CD4-positive, CD25-positive, alpha-beta regulatory T cell (primary cell): ENCODE measurements at regions not wholly inside any gene's neighbourhood (a gene's known extent, or its start where the extent isn't known, plus 50 kb on each side); places are given as distances from the start of the nearest gene placed in this dataset.

Source experiments
- ATAC-seq, 2 donors: fragments of 150-1000 bp; cut with Tn5 transposase; one replicate each; pipeline ENCODE4 v1.10.0; 2021; ENCODE audit warnings: low read depth in 2 of 2, moderate number of reproducible peaks in 2 of 2, moderate library complexity in 1 of 2
- DNase-seq, 3 donors: peaks; one replicate each; pipeline versions ENCODE4 v3.0.0 to v3.0.0-alpha.2; 2012 to 2022; ENCODE audit warnings: mixed read lengths in 1 of 3
- H3K27ac ChIP-seq: one replicate; pipeline ENCODE4 v1.7.0; 2013; ENCODE audit warnings: mild to moderate bottlenecking, low read length; ENCODE audit not compliant: insufficient read depth, poor library complexity, severe bottlenecking
- H3K27me3 ChIP-seq: one replicate; pipeline ENCODE4 v1.7.0; 2013; ENCODE audit warnings: low read length; ENCODE audit not compliant: control insufficient read depth, insufficient read depth
- H3K36me3 ChIP-seq: one replicate; pipeline ENCODE4 v1.7.0; 2013; ENCODE audit warnings: mild to moderate bottlenecking, low read length, moderate library complexity; ENCODE audit not compliant: control insufficient read depth, insufficient read depth
- H3K4me1 ChIP-seq: 2 replicates; pipeline ENCODE4 v1.7.0; 2013; ENCODE audit warnings: mild to moderate bottlenecking, low read length; ENCODE audit not compliant: insufficient read depth, control insufficient read depth, poor library complexity, severe bottlenecking
- H3K4me3 ChIP-seq: one replicate; pipeline ENCODE4 v1.7.0; 2013; ENCODE audit warnings: low read depth, mild to moderate bottlenecking, low read length, moderate library complexity
- H3K9me3 ChIP-seq, 2 experiments: 1 replicate in 1 of 2; 2 replicates in 1 of 2; pipeline ENCODE4 v1.7.0; 2013; ENCODE audit warnings: low read length in 2 of 2, mild to moderate bottlenecking in 1 of 2, moderate library complexity in 1 of 2; ENCODE audit not compliant: control insufficient read depth in 2 of 2
- H3K27ac Mint-ChIP-seq, 3 donors: one replicate each; pipeline ENCODE4 v1.8.0; 2020 to 2022; ENCODE audit warnings: mild to moderate bottlenecking in 3 of 3, mixed read lengths in 3 of 3, moderate library complexity in 2 of 3
- H3K27me3 Mint-ChIP-seq: one replicate; pipeline ENCODE4 v1.8.0; 2022; ENCODE audit warnings: mild to moderate bottlenecking, mixed read lengths
- H3K36me3 Mint-ChIP-seq: one replicate; pipeline ENCODE4 v1.8.0; 2020; ENCODE audit warnings: mixed read lengths
- H3K4me1 Mint-ChIP-seq, 4 donors: one replicate each; pipeline ENCODE4 v1.8.0; 2020 to 2022; ENCODE audit warnings: mixed read lengths in 4 of 4, mild to moderate bottlenecking in 1 of 4
- H3K4me3 Mint-ChIP-seq, 4 donors: one replicate each; pipeline ENCODE4 v1.8.0; 2020 to 2022; ENCODE audit warnings: mild to moderate bottlenecking in 4 of 4, mixed read lengths in 4 of 4, moderate library complexity in 3 of 4
- H3K9me3 Mint-ChIP-seq, 7 donors: one replicate each; pipeline ENCODE4 v1.8.0; 2020 to 2022; ENCODE audit warnings: mixed read lengths in 7 of 7, mild to moderate bottlenecking in 3 of 7, moderate library complexity in 2 of 7

DNA sequence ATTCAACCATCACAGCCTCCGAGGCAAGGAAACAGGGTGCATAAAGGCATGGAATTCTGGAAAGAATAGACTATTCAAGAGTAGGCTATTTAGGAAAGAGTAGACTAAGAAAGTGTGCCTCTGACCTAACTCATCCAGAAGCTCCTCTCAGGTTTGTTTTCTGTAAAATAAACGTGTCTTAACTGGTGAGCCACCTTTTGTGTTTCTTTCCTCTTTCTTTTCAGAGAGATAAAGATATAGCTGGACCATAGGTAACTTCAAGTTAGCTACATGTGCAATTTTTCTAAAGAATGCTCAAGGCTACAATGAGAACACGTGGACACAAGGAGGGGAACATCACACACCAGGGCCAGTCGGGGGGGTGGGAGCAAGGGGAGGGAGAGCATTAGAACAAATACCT is 577.0 kb downstream of the TYW1 start:
- Mint-ChIP-seq H3K27me3 (no peaks in the 10 kb centered on the region), H3K27ac (no peak overlapping the region), H3K9me3 (peaks cover 0 to 11% (median 7%) of the 10 kb centered on the region in 7 donors), H3K4me1 (no peaks in the 10 kb centered on the region), H3K4me3 (no peak overlapping the region), H3K36me3 (no peaks in the 10 kb centered on the region)
- Histone ChIP-seq H3K36me3 (no peaks in the 10 kb centered on the region), H3K27ac (no peak overlapping the region), H3K4me3 (no peak overlapping the region), H3K4me1 (no peaks in the 10 kb centered on the region), H3K9me3 (no peaks in the 10 kb centered on the region), H3K27me3 (no peaks in the 10 kb centered on the region)
- ATAC-seq: no peak
- no peak for DNase-seq

- Histone ChIP-seq H3K4me3 (no peak overlapping the region), H3K36me3 (no peaks in the 10 kb centered on the region), H3K27ac (no peak overlapping the region), H3K27me3 (no peaks in the 10 kb centered on the region), H3K9me3 (peaks cover 0 to 20% of the 10 kb centered on the region in 2 experiments), H3K4me1 (no peaks in the 10 kb centered on the region)
- DNase-seq (no peak), ATAC-seq (no peak)
- no peaks in the 10 kb centered on the region for H3K4me1 Mint-ChIP-seq
- H3K36me3 Mint-ChIP-seq: no peaks in the 10 kb centered on the region
- H3K27me3 Mint-ChIP-seq: no peaks in the 10 kb centered on the region
- H3K9me3 Mint-ChIP-seq: peaks cover 0 to 21% (median 4%) of the 10 kb centered on the region in 7 donors
- H3K4me3 Mint-ChIP-seq: no peak overlapping the region
- H3K27ac Mint-ChIP-seq: no peak overlapping the region
Measured at GRCh38 chr7:67588631-67589030, 592.0 kb downstream of the TYW1 start.

- no peak for ATAC-seq
- no peaks in the 10 kb centered on the region for H3K27me3 Mint-ChIP-seq
- H3K27ac Mint-ChIP-seq: no peak overlapping the region
- Histone ChIP-seq H3K27me3 (no peaks in the 10 kb centered on the region), H3K27ac (no peak overlapping the region), H3K36me3 (no peaks in the 10 kb centered on the region), H3K4me1 (no peaks in the 10 kb centered on the region), H3K9me3 (peaks cover 0 to 16% of the 10 kb centered on the region in 2 experiments), H3K4me3 (no peak overlapping the region)
- H3K4me3 Mint-ChIP-seq: no peak overlapping the region
- H3K36me3 Mint-ChIP-seq: no peaks in the 10 kb centered on the region
- peaks cover 0 to 19% (median 4%) of the 10 kb centered on the region in 7 donors for H3K9me3 Mint-ChIP-seq
- no peak for DNase-seq
- no peaks in the 10 kb centered on the region for H3K4me1 Mint-ChIP-seq
Measured at GRCh38 chr7:67589183-67589582, 592.5 kb downstream of the TYW1 start.

- no peak for ATAC-seq
Measured at GRCh38 chr7:67590649-67591048, 594.0 kb downstream of the TYW1 start.

DNA sequence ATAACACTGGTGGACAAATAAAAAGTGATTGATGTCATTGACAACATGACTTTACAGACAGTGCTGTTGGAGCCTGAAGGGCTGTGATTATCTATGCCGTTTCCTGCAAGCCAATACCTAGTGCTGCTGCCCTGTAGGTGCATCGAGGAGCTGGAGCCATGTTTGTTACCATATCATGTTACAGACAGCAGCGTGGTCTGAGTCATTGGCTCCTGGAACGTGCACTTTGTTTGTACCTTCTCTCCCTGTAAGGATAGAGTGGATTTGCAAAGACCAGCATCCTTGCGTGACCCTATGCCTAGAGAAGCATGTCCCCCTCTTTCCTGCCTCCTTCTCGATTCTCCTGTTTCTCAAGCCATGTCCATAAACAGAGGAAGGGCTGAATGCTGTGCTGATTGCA is 597.2 kb downstream of the TYW1 start:
- Histone ChIP-seq H3K27ac (no peak overlapping the region), H3K4me3 (no peak overlapping the region), H3K4me1 (no peaks in the 10 kb centered on the region), H3K36me3 (no peaks in the 10 kb centered on the region), H3K9me3 (peaks cover 0 to 6% of the 10 kb centered on the region in 2 experiments), H3K27me3 (no peaks in the 10 kb centered on the region)
- peaks cover 0 to 17% (median 4%) of the 10 kb centered on the region in 7 donors for H3K9me3 Mint-ChIP-seq
- H3K36me3 Mint-ChIP-seq: no peaks in the 10 kb centered on the region
- H3K4me3 Mint-ChIP-seq: no peak overlapping the region
- DNase-seq (no peak), ATAC-seq (no peak)
- no peak overlapping the region for H3K27ac Mint-ChIP-seq
- H3K4me1 Mint-ChIP-seq: no peaks in the 10 kb centered on the region
- H3K27me3 Mint-ChIP-seq: no peaks in the 10 kb centered on the region

More at GRCh38 chr7:67590649-67591048, 594.0 kb downstream of the TYW1 start:
- H3K4me3 ChIP-seq: no peak overlapping the region
- Mint-ChIP-seq H3K27me3 (no peaks in the 10 kb centered on the region), H3K27ac (no peak overlapping the region), H3K4me1 (no peaks in the 10 kb centered on the region), H3K4me3 (no peak overlapping the region), H3K36me3 (no peaks in the 10 kb centered on the region), H3K9me3 (peaks cover 0 to 17% (median 4%) of the 10 kb centered on the region in 7 donors)
- no peaks in the 10 kb centered on the region for H3K4me1 ChIP-seq
- DNase-seq: no peak
- H3K36me3 ChIP-seq: no peaks in the 10 kb centered on the region
- H3K27ac ChIP-seq: no peak overlapping the region
- H3K27me3 ChIP-seq: no peaks in the 10 kb centered on the region
- peaks cover 0 to 16% of the 10 kb centered on the region in 2 experiments for H3K9me3 ChIP-seq

DNA sequence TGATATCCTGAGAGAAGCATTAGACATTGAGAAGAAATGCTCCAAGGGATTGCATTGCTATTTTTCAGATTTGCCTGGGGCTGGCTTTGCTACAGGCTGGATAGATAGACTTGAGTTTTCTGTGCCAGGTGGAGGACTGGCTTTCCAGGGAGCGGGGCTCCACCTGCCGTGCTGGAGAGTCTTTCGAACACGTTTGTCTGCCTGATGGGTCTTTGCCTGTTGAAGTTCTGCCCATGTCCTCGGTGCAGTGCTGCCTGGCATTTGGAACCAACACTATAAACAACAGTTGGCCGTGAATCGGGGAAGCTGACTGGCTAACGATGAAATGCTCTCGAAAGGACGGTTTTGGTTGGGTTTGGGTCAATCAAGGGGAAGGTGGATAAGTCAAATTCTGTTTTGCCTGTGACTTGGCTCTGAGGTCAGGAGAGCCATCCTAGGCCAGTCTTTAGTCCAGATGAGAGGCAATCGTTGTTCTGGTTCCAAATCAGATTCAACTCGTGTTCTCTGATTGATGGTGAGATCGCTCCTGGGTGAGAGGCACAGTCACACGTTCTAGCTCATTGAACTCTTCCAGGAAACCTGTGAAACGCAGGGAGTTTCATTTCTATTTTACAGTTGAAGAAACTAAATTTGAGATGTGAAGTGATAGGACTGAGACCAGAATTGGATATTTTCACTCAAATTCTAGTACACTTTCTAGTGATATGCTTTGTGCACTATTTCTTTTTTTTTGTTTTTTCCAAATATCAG is 599.0 kb downstream of the TYW1 start:
- H3K9me3 Mint-ChIP-seq: peaks cover 0 to 11% (median 2%) of the 10 kb centered on the region in 7 donors
- DNase-seq (no peak), ATAC-seq (no peak)

DNA sequence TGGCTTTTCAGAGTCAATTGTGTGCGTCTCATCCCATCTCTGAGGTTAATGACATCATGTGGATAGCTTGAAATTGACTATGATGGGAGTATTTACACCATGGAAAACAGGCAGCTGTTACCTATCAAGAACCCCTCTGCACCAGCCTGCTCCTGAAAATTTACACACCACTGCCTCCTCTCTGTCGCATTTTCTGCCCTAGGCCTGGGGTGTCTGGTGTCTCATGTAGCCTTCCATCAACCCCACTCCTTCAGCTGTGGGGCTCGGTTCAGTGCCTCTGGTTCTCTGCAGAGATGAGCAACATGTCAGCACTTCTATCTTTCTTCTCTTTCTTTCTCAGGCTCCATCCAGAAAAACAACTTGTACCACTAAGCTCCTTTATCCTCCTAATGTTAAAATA is 600.5 kb downstream of the TYW1 start:
- no peak for DNase-seq
- no peaks in the 10 kb centered on the region for H3K36me3 ChIP-seq
- H3K4me1 Mint-ChIP-seq: no peaks in the 10 kb centered on the region
- no peak overlapping the region for H3K4me3 Mint-ChIP-seq
- no peaks in the 10 kb centered on the region for H3K4me1 ChIP-seq
- H3K27me3 ChIP-seq: no peaks in the 10 kb centered on the region
- H3K36me3 Mint-ChIP-seq: no peaks in the 10 kb centered on the region
- no peak overlapping the region for H3K4me3 ChIP-seq
- no peaks in the 10 kb centered on the region for H3K27me3 Mint-ChIP-seq
- peaks cover under 1 to 10% (median 5%) of the 10 kb centered on the region in 7 donors for H3K9me3 Mint-ChIP-seq
- no peak for ATAC-seq
- H3K9me3 ChIP-seq: no peaks in the 10 kb centered on the region
- H3K27ac ChIP-seq: no peak overlapping the region
- no peak overlapping the region for H3K27ac Mint-ChIP-seq

More for the DNA sequence above, 599.0 kb downstream of the TYW1 start:
- no peaks in the 10 kb centered on the region for H3K4me1 Mint-ChIP-seq
- no peaks in the 10 kb centered on the region for H3K36me3 ChIP-seq
- no peak overlapping the region for H3K4me3 Mint-ChIP-seq
- H3K27ac ChIP-seq: no peak overlapping the region
- no peak overlapping the region for H3K4me3 ChIP-seq
- H3K27me3 Mint-ChIP-seq: no peaks in the 10 kb centered on the region
- no peaks in the 10 kb centered on the region for H3K36me3 Mint-ChIP-seq
- no peak overlapping the region for H3K27ac Mint-ChIP-seq
- no peaks in the 10 kb centered on the region for H3K9me3 ChIP-seq
- no peaks in the 10 kb centered on the region for H3K4me1 ChIP-seq
- no peaks in the 10 kb centered on the region for H3K27me3 ChIP-seq

DNA sequence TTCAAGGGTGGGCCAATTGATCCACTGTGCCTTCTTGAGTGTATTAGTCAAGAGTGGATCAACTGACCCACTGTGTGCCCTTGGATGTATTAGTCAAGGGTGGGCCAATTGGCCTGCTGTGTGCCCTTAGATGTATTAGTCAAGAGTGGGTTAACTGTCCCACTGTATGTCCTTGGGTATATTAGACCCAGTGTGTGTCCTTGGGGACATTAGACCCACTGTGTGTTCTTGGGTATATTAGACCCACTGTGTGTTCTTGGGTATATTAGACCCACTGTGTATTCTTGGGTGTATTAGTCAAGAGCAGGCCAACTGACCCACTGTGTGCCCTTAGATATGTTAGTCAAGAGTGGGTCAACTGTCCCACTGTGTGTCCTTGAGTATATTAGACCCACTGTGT is 601.8 kb downstream of the TYW1 start:
- Histone ChIP-seq H3K4me3 (no peak overlapping the region), H3K36me3 (no peaks in the 10 kb centered on the region), H3K4me1 (no peaks in the 10 kb centered on the region), H3K27ac (no peak overlapping the region), H3K9me3 (no peaks in the 10 kb centered on the region), H3K27me3 (no peaks in the 10 kb centered on the region)
- no peak overlapping the region for H3K4me3 Mint-ChIP-seq
- no peaks in the 10 kb centered on the region for H3K36me3 Mint-ChIP-seq
- H3K9me3 Mint-ChIP-seq: peaks cover 4 to 12% (median 7%) of the 10 kb centered on the region in 7 donors
- ATAC-seq: no peak
- H3K4me1 Mint-ChIP-seq: no peaks in the 10 kb centered on the region
- no peak for DNase-seq
- no peak overlapping the region for H3K27ac Mint-ChIP-seq
- no peaks in the 10 kb centered on the region for H3K27me3 Mint-ChIP-seq
